Right forelimb (tissue), 1 donor: ENCODE measurements at regions not wholly inside any gene's neighbourhood (a gene's known extent, or its start where the extent isn't known, plus 50 kb on each side); places are given as distances from the start of the nearest gene placed in this dataset.
A peak's percentile ranks its signal among the peaks of the same experiment; 100 is the strongest.
"Not testable (repeated sequence)": the region's sequence is repeated elsewhere in the genome, so short reads cannot be mapped to it uniquely, and the experiment has no call there.

Source experiments
- DNase-seq: peaks from one replicate; pipeline ENCODE4 v3.0.0-alpha.2; 2018

GRCh38 chr5:44252545-44252944 lies 136.7 kb downstream of the FGF10 start:
- DNase-seq = no peak

GRCh38 chr5:44246986-44247385 lies 142.2 kb downstream of the FGF10 start:
- no peak for DNase-seq

- no peak for DNase-seq
Measured at GRCh38 chr5:44245935-44246334, 143.3 kb downstream of the FGF10 start.

- no peak for DNase-seq
Measured at GRCh38 chr5:44242791-44243190, 146.4 kb downstream of the FGF10 start.

GRCh38 chr5:44236040-44236439 lies 153.2 kb downstream of the FGF10 start:
- DNase-seq = no peak

- DNase-seq = no peak
Measured at GRCh38 chr5:44233691-44234090, 155.5 kb downstream of the FGF10 start.

GRCh38 chr5:44225231-44226160 lies 163.7 kb downstream of the FGF10 start:
- DNase-seq = no peak

DNA sequence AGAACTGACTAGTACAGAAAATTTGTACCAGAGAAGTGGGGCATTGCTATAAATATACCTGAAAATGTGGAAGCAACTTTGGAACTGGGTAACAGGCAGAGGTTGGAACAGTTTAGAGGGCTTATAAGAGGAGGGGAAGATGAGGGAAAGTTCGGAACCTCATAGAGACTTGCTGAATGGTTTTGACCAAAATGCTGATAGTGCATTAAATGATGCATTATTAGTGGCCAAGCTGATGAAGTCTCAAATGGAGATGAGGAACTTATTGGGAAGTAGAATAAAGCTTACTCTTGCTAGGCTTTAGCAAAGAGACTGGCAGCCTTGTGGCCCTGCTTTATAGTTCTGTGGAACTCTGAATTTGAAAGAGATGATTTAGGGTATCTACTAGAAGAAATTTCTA lies 189.8 kb downstream of the FGF10 start:
- no peak for DNase-seq

- DNase-seq = no peak
Measured at GRCh38 chr5:44189255-44189654, 200.0 kb downstream of the FGF10 start.

DNA sequence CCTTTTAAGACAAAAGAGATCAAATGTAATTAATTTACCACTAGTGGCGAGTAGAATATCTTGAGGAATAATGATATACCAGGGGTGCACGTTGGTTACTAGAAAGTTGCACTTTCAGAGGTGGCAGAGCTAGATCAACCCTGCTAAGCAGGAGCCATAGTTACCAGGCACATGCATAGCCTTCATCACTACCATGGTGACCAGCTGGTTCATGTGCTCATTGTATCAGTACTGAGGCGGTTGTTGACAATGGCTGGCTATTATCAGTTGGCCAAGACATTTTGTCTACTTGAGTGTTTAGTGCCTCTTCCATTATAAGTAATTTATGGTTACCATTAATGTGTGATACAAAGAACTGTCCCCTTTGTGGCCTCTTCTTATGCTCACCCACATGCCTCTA lies 201.2 kb downstream of the FGF10 start:
- DNase-seq = no peak

GRCh38 chr5:44183753-44184152 lies 205.5 kb downstream of the FGF10 start:
- no peak for DNase-seq

DNA sequence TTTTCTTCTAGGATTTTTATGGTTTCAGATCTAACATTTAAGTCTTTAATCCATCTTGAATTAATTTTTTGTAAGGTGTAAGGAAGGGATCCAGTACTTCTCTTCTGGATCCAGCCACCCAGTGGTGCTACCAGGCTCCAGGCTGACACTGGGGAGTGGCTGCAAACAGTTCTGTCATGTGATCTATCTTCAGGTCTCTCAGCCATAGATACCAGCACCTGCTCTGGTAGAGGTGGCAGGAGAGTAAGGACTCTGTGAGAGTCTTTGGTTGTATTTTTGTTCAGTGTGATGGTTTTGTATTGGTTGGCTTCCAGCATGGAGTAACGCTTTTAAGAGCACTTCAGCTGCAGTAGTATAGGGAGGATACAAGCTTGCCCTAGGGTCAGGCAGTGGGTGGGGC lies 205.9 kb downstream of the FGF10 start:
- no peak for DNase-seq

- DNase-seq = no peak
Measured at GRCh38 chr5:44178414-44178813, 210.8 kb downstream of the FGF10 start.

DNA sequence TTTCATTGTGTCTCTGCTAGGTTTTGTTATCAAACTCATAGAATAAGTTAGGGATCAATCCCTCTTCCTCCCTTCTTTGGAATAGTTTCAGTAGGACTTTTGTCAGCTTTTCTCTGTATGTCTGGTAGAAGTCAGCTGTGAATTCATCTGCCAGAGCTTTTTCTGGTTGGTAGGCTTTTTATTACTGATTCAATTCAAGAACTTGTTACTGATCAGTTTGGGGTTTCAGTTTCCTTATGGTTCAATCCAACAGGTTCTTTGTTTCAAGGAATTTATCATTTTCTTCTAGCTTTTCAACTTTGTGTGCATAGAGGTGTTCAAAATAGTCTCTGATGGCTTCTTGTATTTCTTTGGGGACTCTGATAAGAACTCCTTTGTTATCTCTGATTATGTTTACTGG lies 221.7 kb downstream of the FGF10 start:
- DNase-seq = no peak

DNA sequence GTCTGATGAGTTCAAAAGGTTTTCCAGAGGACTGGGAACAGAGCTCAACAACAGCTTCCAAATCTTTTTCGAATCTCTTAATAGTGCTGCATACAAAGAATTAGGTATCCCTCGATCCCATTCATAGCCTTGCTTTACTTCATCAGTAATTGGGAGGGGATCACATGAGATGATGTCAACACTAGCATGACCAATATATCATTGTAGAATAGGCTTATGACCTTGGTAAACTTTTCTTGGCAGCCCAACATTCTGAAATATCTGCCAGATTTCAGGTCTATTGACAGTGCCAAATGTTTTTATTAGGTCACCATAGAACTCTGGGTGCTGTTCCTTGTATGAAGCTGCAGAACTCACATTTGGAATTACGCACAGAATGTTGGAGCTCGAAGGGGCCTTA lies 228.9 kb downstream of the FGF10 start:
- no peak for DNase-seq

DNA sequence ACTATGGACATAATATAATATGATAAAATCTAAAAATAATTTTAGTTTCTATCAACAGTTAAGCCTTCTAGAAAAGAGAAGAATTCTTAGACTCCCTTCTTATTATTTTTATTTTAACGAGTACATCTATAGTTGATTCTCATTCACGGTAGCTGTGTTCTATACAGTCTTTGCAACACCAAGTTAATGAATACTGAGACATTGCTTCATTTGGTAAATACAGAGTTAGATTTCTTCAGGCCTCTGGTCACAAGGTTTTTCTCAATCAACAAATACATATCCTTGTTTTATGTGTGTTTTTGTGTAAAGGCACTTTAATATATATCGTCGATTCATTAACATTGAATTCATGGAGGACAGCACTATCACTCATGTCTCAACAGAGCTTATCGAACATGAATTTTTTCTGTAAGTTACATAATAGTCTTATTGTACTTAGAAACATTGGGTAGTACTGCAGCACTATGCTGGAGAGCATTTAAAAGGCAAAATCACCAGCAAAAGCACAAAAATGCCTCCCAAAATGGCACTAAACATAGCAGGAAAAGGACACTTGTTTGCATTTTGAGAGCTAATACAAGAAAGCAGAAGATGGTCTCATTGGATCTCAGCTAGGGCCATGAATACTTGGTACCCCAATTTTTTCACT lies 239.0 kb downstream of the FGF10 start:
- no peak for DNase-seq

- DNase-seq = not testable (repeated sequence)
Measured at GRCh38 chr5:44117947-44118346, 271.3 kb downstream of the FGF10 start.

DNA sequence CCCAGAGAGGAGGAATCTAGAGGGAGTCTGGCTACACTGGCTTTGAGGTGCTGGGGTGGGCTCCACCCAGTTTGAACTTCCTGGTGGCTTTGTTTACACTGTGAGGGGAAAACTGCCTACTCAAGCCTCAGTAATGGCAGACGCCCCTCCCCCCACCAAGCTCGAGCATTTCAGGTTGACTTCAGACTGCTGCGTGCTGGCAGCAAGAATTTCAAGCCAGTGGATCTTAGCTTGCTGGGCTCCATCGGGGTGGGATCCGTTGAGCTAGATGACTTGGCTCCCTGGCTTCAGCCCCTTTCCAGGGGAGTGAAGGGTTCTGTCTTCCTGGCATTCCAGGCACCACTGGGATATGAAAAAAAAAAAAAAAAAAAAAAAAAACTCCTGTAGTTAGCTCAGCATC lies 281.0 kb downstream of the FGF10 start:
- DNase-seq = not testable (repeated sequence)

- DNase-seq = no peak
Measured at GRCh38 chr5:44099643-44100042, 289.6 kb downstream of the FGF10 start.

DNA sequence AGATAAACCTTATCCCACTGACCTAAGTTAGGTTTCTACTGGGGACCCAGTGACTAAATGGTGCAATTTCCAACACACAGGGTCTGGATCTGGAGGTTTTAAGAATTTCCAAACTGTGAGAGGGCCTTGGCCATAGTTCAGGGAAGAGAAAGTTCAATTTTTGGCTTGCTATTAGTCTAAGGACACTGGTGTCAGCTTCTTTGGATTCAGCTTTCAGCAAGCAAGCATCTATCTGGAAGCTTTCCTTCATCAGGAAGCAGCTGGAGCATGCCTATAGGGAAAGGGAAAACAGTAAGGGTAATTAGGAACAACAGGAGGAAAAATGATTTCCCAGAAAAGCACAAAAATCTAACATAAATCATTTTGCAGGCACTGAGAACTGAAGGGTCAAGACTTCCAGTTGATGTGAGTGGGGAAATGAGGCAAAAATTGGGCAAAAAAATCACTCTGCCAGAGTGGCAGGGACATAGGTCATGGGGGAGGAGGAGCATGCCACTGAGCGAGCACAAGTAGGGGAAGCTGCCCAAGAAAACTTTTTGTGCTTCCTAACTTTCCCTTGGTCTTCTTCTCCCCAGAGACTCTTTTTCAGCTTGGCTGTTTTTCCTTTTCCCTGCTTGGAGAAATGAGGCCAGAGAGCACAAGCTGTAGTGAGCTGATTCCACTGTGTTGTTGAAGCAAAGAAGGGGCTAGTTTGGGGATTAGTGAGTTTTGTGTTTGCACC lies 299.6 kb downstream of the FGF10 start:
- DNase-seq = peak; percentile 47

- no peak for DNase-seq
Measured at GRCh38 chr5:44085083-44085482, 304.1 kb downstream of the FGF10 start.

- DNase-seq = not testable (repeated sequence)
Measured at GRCh38 chr5:44074547-44074946, 314.7 kb downstream of the FGF10 start.

GRCh38 chr5:44051591-44051990 lies 337.6 kb downstream of the FGF10 start:
- no peak for DNase-seq
